IMR-90 (cell line): ENCODE measurements at regions not wholly inside any gene's neighbourhood (a gene's known extent, or its start where the extent isn't known, plus 50 kb on each side); places are given as distances from the start of the nearest gene placed in this dataset.

Source experiments
- ATAC-seq: fragments of 200-7000 bp; cut with Tn5 transposase; 2 replicates; pipeline ENCODE4 v1.9.1; 2020; ENCODE audit warnings: low read depth, mild to moderate bottlenecking, moderate library complexity
- BruUV-seq: library from RNA; stranded (reverse); fragments of 400-500 nt; replicated peaks from 2 replicates; lab custom pipeline; 2021; lab: Mats Ljungman, UMichigan
- CTCF ChIA-PET: fragments of 300-600 bp; formaldehyde crosslinking; extraction: SDS; loops from one replicate; lab custom pipeline; 2021; ENCODE audit warnings: antibody characterized with exemption; lab: Yijun Ruan, JAX
- POLR2A ChIA-PET: fragments of 300-600 bp; sonication (Branson Sonifier 250); formaldehyde crosslinking; loops from one replicate; lab custom pipeline; 2022; ENCODE audit warnings: antibody characterized with exemption; ENCODE audit not compliant: unreplicated experiment; lab: Charles Lee
- DNase-seq: peaks from one replicate; pipeline ENCODE4 v3.0.0; 2013
- H2AFZ ChIP-seq: replicated peaks from 2 replicates; pipeline ENCODE3; 2013; ENCODE audit warnings: low read length, mild to moderate bottlenecking; ENCODE audit not compliant: poor library complexity
- H2AK5ac ChIP-seq: 2 replicates; pipeline ENCODE4 v1.6.1; 2013; ENCODE audit warnings: low read depth, low read length, inconsistent platforms
- H2AK9ac ChIP-seq: replicated peaks from 2 replicates; pipeline ENCODE3; 2013; ENCODE audit warnings: mild to moderate bottlenecking, low read depth, low read length, moderate library complexity; ENCODE audit not compliant: poor library complexity
- H2BK120ac ChIP-seq: 2 replicates; pipeline ENCODE4 v1.6.1; 2013; ENCODE audit warnings: low read depth, low read length, inconsistent platforms
- H2BK15ac ChIP-seq: 3 replicates; pipeline ENCODE4 v1.6.1; 2013; ENCODE audit warnings: low read depth, low read length, inconsistent platforms
- H2BK20ac ChIP-seq: 2 replicates; pipeline ENCODE4 v1.6.1; 2013; ENCODE audit warnings: low read depth, mild to moderate bottlenecking, inconsistent platforms, low read length, moderate library complexity
- H2BK5ac ChIP-seq: 2 replicates; pipeline ENCODE4 v1.6.1; 2013; ENCODE audit warnings: mild to moderate bottlenecking, low read depth, low read length, inconsistent platforms; ENCODE audit not compliant: poor library complexity, severe bottlenecking
- H3K14ac ChIP-seq: replicated peaks from 2 replicates; pipeline ENCODE4 v1.6.1; 2013; ENCODE audit warnings: low read depth, low read length, inconsistent platforms
- H3K18ac ChIP-seq: 2 replicates; pipeline ENCODE4 v1.6.1; 2013; ENCODE audit warnings: low read depth, low read length, control low read depth
- H3K23ac ChIP-seq: 2 replicates; pipeline ENCODE4 v1.6.1; 2013; ENCODE audit warnings: low read depth, low read length, inconsistent platforms
- H3K27ac ChIP-seq: 2 replicates; pipeline ENCODE4 v1.5.1; 2013; ENCODE audit warnings: mild to moderate bottlenecking, control low read depth, low read length; ENCODE audit not compliant: insufficient read depth
- H3K27me3 ChIP-seq: 2 replicates; pipeline ENCODE4 v1.6.1; 2013; ENCODE audit warnings: low read length; ENCODE audit not compliant: control insufficient read depth, insufficient read depth
- H3K36me3 ChIP-seq: 2 replicates; pipeline ENCODE4 v1.6.1; 2013; ENCODE audit warnings: low read length, mixed read lengths; ENCODE audit not compliant: control insufficient read depth, insufficient read depth
- H3K4ac ChIP-seq: 2 replicates; pipeline ENCODE4 v1.6.1; 2013; ENCODE audit warnings: low read depth, low read length, inconsistent platforms
- H3K4me1 ChIP-seq: 2 replicates; pipeline ENCODE4 v1.6.1; 2013; ENCODE audit warnings: low read length, mixed read lengths; ENCODE audit not compliant: control insufficient read depth, insufficient read depth
- H3K4me2 ChIP-seq: 2 replicates; pipeline ENCODE4 v1.6.1; 2013; ENCODE audit warnings: low read depth, mild to moderate bottlenecking, control low read depth, low read length, moderate library complexity
- H3K4me3 ChIP-seq: 2 replicates; pipeline ENCODE4 v1.5.1; 2013; ENCODE audit warnings: low read depth, mild to moderate bottlenecking, control low read depth, low read length, moderate library complexity; ENCODE audit not compliant: insufficient read depth
- H3K56ac ChIP-seq: 2 replicates; pipeline ENCODE4 v1.6.1; 2013; ENCODE audit warnings: low read length, inconsistent platforms; ENCODE audit not compliant: insufficient read depth; ENCODE audit errors: extremely low read depth
- H3K79me1 ChIP-seq, 2 experiments: 2 replicates each; pipeline ENCODE4 v1.6.1; 2013; ENCODE audit warnings: low read length in 2 of 2, inconsistent platforms in 1 of 2, low read depth in 1 of 2
- H3K9ac ChIP-seq: 2 replicates; pipeline ENCODE4 v1.6.1; 2013; ENCODE audit warnings: low read depth, low read length, control low read depth
- H3K9me1 ChIP-seq: 2 replicates; pipeline ENCODE4 v1.6.1; 2013; ENCODE audit warnings: low read length, inconsistent platforms; ENCODE audit not compliant: insufficient read depth
- H3K9me3 ChIP-seq: 2 replicates; pipeline ENCODE4 v1.6.1; 2013; ENCODE audit warnings: low read length; ENCODE audit not compliant: control insufficient read depth, insufficient read depth
- H4K20me1 ChIP-seq: 2 replicates; pipeline ENCODE4 v1.6.1; 2013; ENCODE audit warnings: low read length, inconsistent platforms; ENCODE audit not compliant: insufficient read depth
- H4K5ac ChIP-seq: 2 replicates; pipeline ENCODE4 v1.6.1; 2013; ENCODE audit warnings: mild to moderate bottlenecking, low read depth, low read length, control low read depth
- H4K8ac ChIP-seq, 2 experiments: 2 replicates each; pipeline ENCODE4 v1.6.1; 2013; ENCODE audit warnings: low read depth in 2 of 2, low read length in 2 of 2, control low read depth in 1 of 2, inconsistent platforms in 1 of 2
- H4K91ac ChIP-seq: 2 replicates; pipeline ENCODE4 v1.6.1; 2013; ENCODE audit warnings: low read depth, low read length, inconsistent platforms; ENCODE audit not compliant: insufficient read depth
- BHLHE40 ChIP-seq: fragments of 150-350 bp; IDR thresholded peaks from 2 replicates; pipeline ENCODE4 v1.6.1; 2016; ENCODE audit warnings: mild to moderate bottlenecking, low read depth, low read length
- CEBPB ChIP-seq: IDR thresholded peaks from 2 replicates; pipeline ENCODE4 v1.6.1; 2012; ENCODE audit warnings: low read depth, low read length, improper control_type of control experiment
- CHD1 ChIP-seq: IDR thresholded peaks from 2 replicates; pipeline ENCODE4 v1.6.1; 2012; ENCODE audit warnings: low read depth, low read length, improper control_type of control experiment
- CTCF ChIP-seq: conservative IDR thresholded peaks from 2 replicates; pipeline ENCODE4 v1.5.1; 2012; ENCODE audit warnings: mild to moderate bottlenecking, low read depth, low read length, improper control_type of control experiment
- ELK1 ChIP-seq: fragments of 150-350 bp; IDR thresholded peaks from 2 replicates; pipeline ENCODE4 v1.6.1; 2016; ENCODE audit warnings: low read depth, mild to moderate bottlenecking, low read length, moderate library complexity, borderline replicate concordance
- FOS ChIP-seq: fragments of 150-350 bp; IDR thresholded peaks from 2 replicates; pipeline ENCODE4 v1.6.1; 2016; ENCODE audit warnings: low read depth, low read length
- MAFK ChIP-seq: IDR thresholded peaks from 2 replicates; pipeline ENCODE4 v1.6.1; 2012; ENCODE audit warnings: low read depth, low read length, improper control_type of control experiment
- MAZ ChIP-seq: IDR thresholded peaks from 2 replicates; pipeline ENCODE4 v1.6.1; 2012; ENCODE audit warnings: low read depth, mild to moderate bottlenecking, low read length, improper control_type of control experiment, moderate library complexity, borderline replicate concordance
- MXI1 ChIP-seq: IDR thresholded peaks from 2 replicates; pipeline ENCODE4 v1.6.1; 2012; ENCODE audit warnings: low read depth, mild to moderate bottlenecking, low read length, moderate library complexity, borderline replicate concordance
- NFE2L2 ChIP-seq: fragments of 150-350 bp; IDR thresholded peaks from 2 replicates; pipeline ENCODE4 v1.6.1; 2016; ENCODE audit warnings: low read depth, mild to moderate bottlenecking, low read length
- POLR2A ChIP-seq: IDR thresholded peaks from 2 replicates; pipeline ENCODE4 v1.6.1; 2012; ENCODE audit warnings: mild to moderate bottlenecking, low read depth, low read length
- RAD21 ChIP-seq: IDR thresholded peaks from 2 replicates; pipeline ENCODE4 v1.6.1; 2012; ENCODE audit warnings: low read length, improper control_type of control experiment
- RCOR1 ChIP-seq: IDR thresholded peaks from 2 replicates; pipeline ENCODE4 v1.6.1; 2012; ENCODE audit warnings: mild to moderate bottlenecking, low read length, improper control_type of control experiment; ENCODE audit not compliant: insufficient replicate concordance
- RFX5 ChIP-seq: IDR thresholded peaks from 2 replicates; pipeline ENCODE4 v1.8.0; 2012; ENCODE audit warnings: low read depth, mild to moderate bottlenecking, low read length, moderate library complexity
- SMC3 ChIP-seq: fragments of 150-350 bp; IDR thresholded peaks from 2 replicates; pipeline ENCODE4 v1.6.1; 2016; ENCODE audit warnings: low read depth, mild to moderate bottlenecking, antibody characterized with exemption, low read length, moderate library complexity
- USF2 ChIP-seq: fragments of 150-350 bp; IDR thresholded peaks from 2 replicates; pipeline ENCODE4 v1.6.1; 2017; ENCODE audit warnings: mild to moderate bottlenecking, antibody characterized with exemption, low read length, low read depth
- WGBS, 2 experiments: methylation state at CpG; one replicate each; pipeline versions ENCODE4 v1.1.5 to v1.1.7; 2013; ENCODE audit warnings: missing lambda C conversion rate in 2 of 2; ENCODE audit not compliant: insufficient read length in 1 of 2; ENCODE audit errors: extremely low coverage in 2 of 2; 5-methylcytosine and 5-hydroxymethylcytosine counted together
- dilution Hi-C: fragments of 300-500 bp; cut with HindIII; formaldehyde crosslinking; loops from one replicate; pipeline ENCODE4 v1.14.3; 2018; ENCODE audit warnings: low sequenced_read_pairs; ENCODE audit not compliant: unreplicated experiment
- in situ Hi-C: fragments of 300-500 bp; cut with MboI; formaldehyde crosslinking; loops from 3 replicates; pipeline ENCODE4 v1.14.3; 2019; ENCODE audit warnings: low sequenced_read_pairs, inconsistent platforms, mixed read lengths
- intact Hi-C: fragments of 100-400 bp; cut with micrococcal nuclease; formaldehyde crosslinking; loops from 2 replicates; pipeline ENCODE4 v1.10.0; 2022

GRCh38 chr2:56537756-56538155 lies 354.0 kb downstream of the CCDC85A start:
- H3K27me3 ChIP-seq = no peaks in the 10 kb centered on the region
- no peak overlapping the region for H2BK15ac ChIP-seq
- POLR2A ChIA-PET = no interaction called here
- H2BK20ac ChIP-seq = no peak overlapping the region
- H2BK120ac ChIP-seq = no peak overlapping the region
- no peak overlapping the region for H4K8ac ChIP-seq
- H2AK9ac ChIP-seq = no peak overlapping the region
- dilution Hi-C loops (no loop called here), intact Hi-C loops (no loop called here), in situ Hi-C loops (no loop called here)
- no TSS peak for BruUV-seq
- H3K4me1 ChIP-seq = no peaks in the 10 kb centered on the region
- no peak overlapping the region for H3K9ac ChIP-seq
- no peak overlapping the region for H3K14ac ChIP-seq
- H2AK5ac ChIP-seq = no peak overlapping the region
- no peak overlapping the region for H4K5ac ChIP-seq
- WGBS, 2 experiments = 19% methylated on average over 2 of the region's 3 CpGs; no CpG with 5 or more reads in 1 of the 2 experiments
- DNase-seq (no peak), ATAC-seq (no peak)
- H4K91ac ChIP-seq = no peak overlapping the region
- no peak for TF ChIP-seq RFX5
- TF ChIP-seq POLR2A = no peak
- TF ChIP-seq USF2 = no peak
- TF ChIP-seq RAD21 = no peak
- TF ChIP-seq MXI1 = no peak
- no peak for TF ChIP-seq MAZ
- no peak for TF ChIP-seq MAFK
- TF ChIP-seq BHLHE40 = no peak
- no peak for TF ChIP-seq SMC3
- TF ChIP-seq ELK1 = no peak
- no peak for TF ChIP-seq CEBPB
- TF ChIP-seq NFE2L2 = no peak
- TF ChIP-seq CHD1 = no peak
- no peak for TF ChIP-seq FOS
- no peak for TF ChIP-seq RCOR1
- no peak for TF ChIP-seq CTCF
- H3K18ac ChIP-seq = no peak overlapping the region
- no peaks in the 10 kb centered on the region for H3K79me1 ChIP-seq
- no peaks in the 10 kb centered on the region for H3K9me1 ChIP-seq
- no peak overlapping the region for H3K4me3 ChIP-seq
- no peak overlapping the region for H3K4me2 ChIP-seq
- H3K27ac ChIP-seq = no peak overlapping the region
- CTCF ChIA-PET = no interaction called here
- no peak overlapping the region for H3K56ac ChIP-seq
- no peak overlapping the region for H3K4ac ChIP-seq
- no peak overlapping the region for H2AFZ ChIP-seq
- no peak overlapping the region for H2BK5ac ChIP-seq
- no peaks in the 10 kb centered on the region for H3K36me3 ChIP-seq
- H3K23ac ChIP-seq = no peak overlapping the region
- H4K20me1 ChIP-seq = no peaks in the 10 kb centered on the region
- peaks cover 3% of the 10 kb centered on the region; the same call in 1 of the 2 replicates for H3K9me3 ChIP-seq
